Kidney (tissue), 13 donors: ENCODE measurements at regions not wholly inside any gene's neighbourhood (a gene's known extent, or its start where the extent isn't known, plus 50 kb on each side); places are given as distances from the start of the nearest gene placed in this dataset.

Experiments
- DNase-seq, 5 donors: peaks; one replicate each; pipeline ENCODE4 v3.0.0-alpha.2; 2013 to 2020
- FAIRE-seq: peaks from 2 replicates; lab custom pipeline; 2012; peaks lifted over from hg19 to GRCh38; lab: Jason Lieb, UNC
- H3K27ac ChIP-seq, 2 donors: one replicate each; pipeline ENCODE4 v1.7.0; 2013; ENCODE audit warnings: low read depth in 2 of 2, low read length in 2 of 2, inconsistent platforms in 1 of 2
- H3K27me3 ChIP-seq: one replicate; pipeline ENCODE4 v1.7.1; 2013; ENCODE audit warnings: low read length, inconsistent platforms; ENCODE audit not compliant: control insufficient read depth, insufficient read depth
- H3K36me3 ChIP-seq, 3 donors: one replicate each; pipeline versions ENCODE4 v1.7.0 to v1.7.1; 2013; ENCODE audit warnings: low read length in 3 of 3, control low read depth in 1 of 3, inconsistent platforms in 1 of 3; ENCODE audit not compliant: insufficient read depth in 3 of 3, control insufficient read depth in 2 of 3
- H3K4me1 ChIP-seq, 3 donors: one replicate each; pipeline versions ENCODE4 v1.7.0 to v1.7.1; 2013; ENCODE audit warnings: low read length in 3 of 3, inconsistent platforms in 1 of 3, low read depth in 1 of 3; ENCODE audit not compliant: control insufficient read depth in 2 of 3, insufficient read depth in 2 of 3
- H3K4me3 ChIP-seq, 3 donors: one replicate each; pipeline versions ENCODE4 v1.7.0 to v1.8.1; 2013; ENCODE audit warnings: low read length in 3 of 3, control low read depth in 1 of 3, inconsistent platforms in 1 of 3
- H3K9ac ChIP-seq, 3 donors: one replicate each; pipeline versions ENCODE4 v1.7.0 to v1.7.1; 2013; ENCODE audit warnings: low read length in 3 of 3, control low read depth in 1 of 3, inconsistent platforms in 1 of 3
- H3K9me3 ChIP-seq, 3 donors: one replicate each; pipeline versions ENCODE4 v1.7.0 to v1.7.1; 2013; ENCODE audit warnings: low read length in 3 of 3, control low read depth in 1 of 3, inconsistent platforms in 1 of 3; ENCODE audit not compliant: control insufficient read depth in 2 of 3, insufficient read depth in 1 of 3
- CTCF ChIP-seq: IDR thresholded peaks from 3 replicates; pipeline ENCODE4 v1.5.1; 2012; ENCODE audit warnings: mild to moderate bottlenecking, moderate library complexity, borderline replicate concordance; ENCODE audit not compliant: insufficient read depth; ENCODE audit errors: extremely low read depth
- intact Hi-C: fragments of 100-400 bp; cut with DNase I; formaldehyde crosslinking; loops from one replicate; pipeline ENCODE4 v1.11.1; 2022
- donor health status: control.
- donor health status: control.
- donor health status: control.
- donor health status: control.
- donor health status: control.
- donor health status: DM: yes; HTN: yes; CAD: no.
- donor health status: Normal renal cell carcinoma (clear cell type).

GRCh38 chr13:78147905-78148304 lies 229.3 kb upstream of the EDNRB start:
- FAIRE-seq (no peak), DNase-seq (no peak)
- Histone ChIP-seq H3K9ac (no peak overlapping the region), H3K4me1 (no peaks in the 10 kb centered on the region), H3K9me3 (no peaks in the 10 kb centered on the region), H3K27me3 (no peaks in the 10 kb centered on the region), H3K4me3 (no peak overlapping the region), H3K27ac (no peak overlapping the region), H3K36me3 (no peaks in the 10 kb centered on the region)
- TF ChIP-seq CTCF = no peak
- intact Hi-C loops = loop anchor here (10.0 kb wide), 1 partner anchor 827 kb away; no protein-coding TSS in a partner anchor

- Histone ChIP-seq H3K4me1 (no peaks in the 10 kb centered on the region), H3K27ac (no peak overlapping the region), H3K27me3 (no peaks in the 10 kb centered on the region), H3K9me3 (no peaks in the 10 kb centered on the region), H3K36me3 (no peaks in the 10 kb centered on the region), H3K9ac (no peak overlapping the region), H3K4me3 (no peak overlapping the region)
- TF ChIP-seq CTCF = no peak
- no peak for DNase-seq
- FAIRE-seq = no peak
- intact Hi-C loops = loop anchor here (10.0 kb wide), 1 partner anchor 830 kb away; no protein-coding TSS in a partner anchor
Measured at GRCh38 chr13:78145276-78145675, 226.6 kb upstream of the EDNRB start.

- no peaks in the 10 kb centered on the region for H3K4me1 ChIP-seq
Measured at GRCh38 chr13:78139765-78140164, 221.1 kb upstream of the EDNRB start.

More at GRCh38 chr13:78139765-78140164, 221.1 kb upstream of the EDNRB start:
- Histone ChIP-seq H3K9ac (no peak overlapping the region), H3K9me3 (no peaks in the 10 kb centered on the region), H3K27ac (no peak overlapping the region), H3K36me3 (no peaks in the 10 kb centered on the region), H3K27me3 (no peaks in the 10 kb centered on the region), H3K4me3 (no peak overlapping the region)
- no peak for TF ChIP-seq CTCF
- DNase-seq = no peak
- intact Hi-C loops = loop anchor here (10.0 kb wide), 1 partner anchor 835 kb away; no protein-coding TSS in a partner anchor
- FAIRE-seq = no peak
